CD14-positive monocyte (primary cell): ENCODE measurements at regions not wholly inside any gene's neighbourhood (a gene's known extent, or its start where the extent isn't known, plus 50 kb on each side); places are given as distances from the start of the nearest gene placed in this dataset.
"Not testable (repeated sequence)": the region's sequence is repeated elsewhere in the genome, so short reads cannot be mapped to it uniquely, and the experiment has no call there.

Experiments used
- DNase-seq, 3 donors: peaks; one replicate each; pipeline ENCODE4 v3.0.0-alpha.2; 2011 to 2022
- H2AFZ ChIP-seq: 2 replicates; pipeline ENCODE4 v1.6.0; 2012; ENCODE audit warnings: mild to moderate bottlenecking, low read depth, low read length, inconsistent platforms; ENCODE audit not compliant: insufficient read depth, poor library complexity, severe bottlenecking
- H3K27ac ChIP-seq, 2 donors: 1 replicate in 1 of 2; 2 replicates in 1 of 2; pipeline ENCODE4 v1.5.1; 2012 to 2013; ENCODE audit warnings: low read length in 2 of 2, control low read depth in 1 of 2, inconsistent platforms in 1 of 2, low read depth in 1 of 2, mild to moderate bottlenecking in 1 of 2
- H3K27me3 ChIP-seq, 2 donors: one replicate each; pipeline versions ENCODE4 v1.6.0 to v1.6.1; 2011 to 2013; ENCODE audit warnings: low read length in 2 of 2; ENCODE audit not compliant: control insufficient read depth in 2 of 2, insufficient read depth in 2 of 2
- H3K36me3 ChIP-seq, 2 donors: replicated peaks in 1 of 2; 1 replicate in 1 of 2; 2 replicates in 1 of 2; pipeline versions ENCODE4 v1.5.1 to v1.6.1; 2012 to 2013; ENCODE audit warnings: low read length in 2 of 2, control low read depth in 1 of 2, inconsistent platforms in 1 of 2, mild to moderate bottlenecking in 1 of 2; ENCODE audit not compliant: insufficient read depth in 2 of 2, control insufficient read depth in 1 of 2
- H3K4me1 ChIP-seq, 2 donors: 1 replicate in 1 of 2; 2 replicates in 1 of 2; pipeline versions ENCODE4 v1.5.1 to v1.6.1; 2012 to 2013; ENCODE audit warnings: low read length in 2 of 2, control low read depth in 1 of 2, inconsistent platforms in 1 of 2, mild to moderate bottlenecking in 1 of 2, moderate library complexity in 1 of 2; ENCODE audit not compliant: insufficient read depth in 2 of 2, control insufficient read depth in 1 of 2
- H3K4me2 ChIP-seq: replicated peaks from 2 replicates; pipeline ENCODE3; 2012; ENCODE audit warnings: low read length, moderate library complexity, mild to moderate bottlenecking; ENCODE audit not compliant: poor library complexity, severe bottlenecking; ENCODE audit errors: extremely low read depth
- H3K4me3 ChIP-seq, 3 experiments: fragments of 200-600 bp in 1 of 3; sonication (generic) in 1 of 3; replicated peaks in 1 of 3; 1 replicate in 2 of 3; 2 replicates in 1 of 3; pipeline ENCODE4 v1.5.1; 2011 to 2013; ENCODE audit warnings: low read length in 3 of 3, mild to moderate bottlenecking in 3 of 3, control low read depth in 2 of 3, low read depth in 2 of 3, inconsistent platforms in 1 of 3, moderate library complexity in 1 of 3
- H3K79me2 ChIP-seq: 2 replicates; pipeline ENCODE4 v1.6.0; 2012; ENCODE audit warnings: mild to moderate bottlenecking, control low read depth, inconsistent platforms, low read length, moderate library complexity; ENCODE audit not compliant: insufficient read depth
- H3K9ac ChIP-seq: 2 replicates; pipeline ENCODE4 v1.6.0; 2017; ENCODE audit warnings: low read length, mild to moderate bottlenecking; ENCODE audit not compliant: insufficient read depth, poor library complexity, severe bottlenecking
- H3K9me3 ChIP-seq, 2 donors: replicated peaks in 1 of 2; 1 replicate in 1 of 2; 2 replicates in 1 of 2; pipeline versions ENCODE4 v1.5.1 to v1.6.1; 2012 to 2013; ENCODE audit warnings: low read length in 2 of 2, control low read depth in 1 of 2; ENCODE audit not compliant: control insufficient read depth in 1 of 2, insufficient read depth in 1 of 2
- H4K20me1 ChIP-seq: 2 replicates; pipeline ENCODE4 v1.6.0; 2012; ENCODE audit warnings: mild to moderate bottlenecking, low read length, control low read depth, moderate library complexity; ENCODE audit not compliant: insufficient read depth
- H3K27ac Mint-ChIP-seq, 7 donors: one replicate each; pipeline ENCODE4 v1.8.0; 2020; ENCODE audit warnings: mild to moderate bottlenecking in 7 of 7, mixed read lengths in 7 of 7, moderate library complexity in 6 of 7, inconsistent platforms in 2 of 7
- H3K27me3 Mint-ChIP-seq, 3 donors: one replicate each; pipeline ENCODE4 v1.8.0; 2021 to 2022; ENCODE audit warnings: low read depth in 3 of 3, mild to moderate bottlenecking in 3 of 3, mixed read lengths in 3 of 3, moderate library complexity in 3 of 3, inconsistent platforms in 1 of 3
- H3K36me3 Mint-ChIP-seq, 2 donors: one replicate each; pipeline ENCODE4 v1.8.0; 2020; ENCODE audit warnings: mixed read lengths in 2 of 2, inconsistent platforms in 1 of 2, mild to moderate bottlenecking in 1 of 2
- H3K4me1 Mint-ChIP-seq: one replicate; pipeline ENCODE4 v1.8.0; 2020; ENCODE audit warnings: mild to moderate bottlenecking, mixed read lengths
- H3K4me3 Mint-ChIP-seq, 2 donors: one replicate each; pipeline ENCODE4 v1.8.0; 2020; ENCODE audit warnings: mild to moderate bottlenecking in 2 of 2, mixed read lengths in 2 of 2, moderate library complexity in 1 of 2
- H3K9me3 Mint-ChIP-seq, 7 donors: one replicate each; pipeline ENCODE4 v1.8.0; 2020 to 2022; ENCODE audit warnings: mixed read lengths in 7 of 7, mild to moderate bottlenecking in 6 of 7, moderate library complexity in 6 of 7, inconsistent platforms in 2 of 7
- WGBS: methylation state at CpG from one replicate; pipeline ENCODE4 v1.1.5; 2013; ENCODE audit warnings: missing lambda C conversion rate; ENCODE audit not compliant: insufficient coverage; 5-methylcytosine and 5-hydroxymethylcytosine counted together
- intact Hi-C, 2 donors: fragments of 100-400 bp; cut with micrococcal nuclease; formaldehyde crosslinking; loops; one replicate each; pipeline versions ENCODE4 v1.15.0 to v1.15.1; 2023
- TF ChIP-seq, protein P1 (sequence below): fragments of 200-600 bp; IDR thresholded peaks from one replicate; pipeline ENCODE4 v1.8.0; 2022; ENCODE audit warnings: antibody characterized with exemption, mild to moderate bottlenecking

DNA sequence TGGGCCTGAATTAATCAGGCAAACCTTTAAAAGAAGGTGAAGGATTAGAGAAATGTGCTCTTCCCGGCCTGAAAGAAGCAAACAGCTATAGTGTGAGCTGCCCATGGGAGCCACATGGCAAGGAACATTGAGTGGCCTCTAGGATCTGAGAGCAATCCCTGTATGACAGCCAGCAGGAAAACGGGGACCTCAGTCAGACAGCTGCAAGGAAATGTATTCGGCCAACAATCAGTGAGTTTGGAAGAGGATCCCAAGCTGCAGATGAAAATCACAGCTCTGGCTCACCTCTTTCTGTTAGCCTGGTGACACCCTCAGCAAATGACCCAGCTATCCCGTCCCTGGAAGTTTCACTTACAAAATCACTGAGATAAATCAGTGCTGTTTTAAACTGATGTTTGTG, 309.2 kb downstream of the SH3GL2 start:
- no peaks in the 10 kb centered on the region for H3K36me3 ChIP-seq
- no peaks in the 10 kb centered on the region for H3K9me3 ChIP-seq
- H2AFZ ChIP-seq: no peak overlapping the region
- H3K27ac ChIP-seq: no peak overlapping the region
- H3K9ac ChIP-seq: no peak overlapping the region
- no peak overlapping the region for H3K4me3 Mint-ChIP-seq
- peaks cover 0 to 4% (median 1%) of the 10 kb centered on the region in 3 donors for H3K27me3 Mint-ChIP-seq
- H3K4me1 ChIP-seq: no peaks in the 10 kb centered on the region
- H3K9me3 Mint-ChIP-seq: peaks cover 0 to 4% (median 2%) of the 10 kb centered on the region in 7 donors
- no peaks in the 10 kb centered on the region for H3K36me3 Mint-ChIP-seq
- intact Hi-C loops: no loop called here
- H3K4me3 ChIP-seq: no peak overlapping the region
- H4K20me1 ChIP-seq: no peaks in the 10 kb centered on the region
- H3K27me3 ChIP-seq: no peaks in the 10 kb centered on the region
- no peak overlapping the region for H3K27ac Mint-ChIP-seq
- 85% methylated on average over 3 of the region's 4 CpGs for WGBS
- no peaks in the 10 kb centered on the region for H3K79me2 ChIP-seq
- DNase-seq: no peak
- H3K4me1 Mint-ChIP-seq: no peaks in the 10 kb centered on the region
- TF ChIP-seq, protein P1, sequence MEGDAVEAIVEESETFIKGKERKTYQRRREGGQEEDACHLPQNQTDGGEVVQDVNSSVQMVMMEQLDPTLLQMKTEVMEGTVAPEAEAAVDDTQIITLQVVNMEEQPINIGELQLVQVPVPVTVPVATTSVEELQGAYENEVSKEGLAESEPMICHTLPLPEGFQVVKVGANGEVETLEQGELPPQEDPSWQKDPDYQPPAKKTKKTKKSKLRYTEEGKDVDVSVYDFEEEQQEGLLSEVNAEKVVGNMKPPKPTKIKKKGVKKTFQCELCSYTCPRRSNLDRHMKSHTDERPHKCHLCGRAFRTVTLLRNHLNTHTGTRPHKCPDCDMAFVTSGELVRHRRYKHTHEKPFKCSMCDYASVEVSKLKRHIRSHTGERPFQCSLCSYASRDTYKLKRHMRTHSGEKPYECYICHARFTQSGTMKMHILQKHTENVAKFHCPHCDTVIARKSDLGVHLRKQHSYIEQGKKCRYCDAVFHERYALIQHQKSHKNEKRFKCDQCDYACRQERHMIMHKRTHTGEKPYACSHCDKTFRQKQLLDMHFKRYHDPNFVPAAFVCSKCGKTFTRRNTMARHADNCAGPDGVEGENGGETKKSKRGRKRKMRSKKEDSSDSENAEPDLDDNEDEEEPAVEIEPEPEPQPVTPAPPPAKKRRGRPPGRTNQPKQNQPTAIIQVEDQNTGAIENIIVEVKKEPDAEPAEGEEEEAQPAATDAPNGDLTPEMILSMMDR: no peak
- H3K4me2 ChIP-seq: no peak overlapping the region

DNA sequence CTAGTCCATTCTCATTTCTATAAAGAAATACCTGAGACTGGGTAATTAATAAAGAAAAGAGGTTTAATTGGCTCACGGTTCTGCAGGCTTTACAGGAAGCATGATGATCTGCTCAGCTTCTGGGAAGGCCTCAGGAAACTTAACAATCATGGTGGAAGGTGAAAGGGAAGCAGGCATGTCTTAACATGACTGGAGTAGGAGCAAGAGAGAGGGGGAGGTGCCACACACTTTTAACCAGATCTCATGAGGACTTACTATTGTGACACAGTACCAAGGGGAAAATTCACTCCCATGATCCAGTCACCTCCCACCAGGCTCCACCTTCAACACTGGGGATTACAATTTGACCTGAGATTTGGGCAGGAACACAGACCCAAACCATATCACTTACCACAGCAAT, 310.1 kb downstream of the SH3GL2 start:
- H3K4me2 ChIP-seq, H2AFZ ChIP-seq, H3K27ac ChIP-seq, H3K36me3 ChIP-seq, DNase-seq, H3K4me3 ChIP-seq, H3K27me3 Mint-ChIP-seq, H3K4me1 ChIP-seq, H3K9me3 Mint-ChIP-seq, H3K27me3 ChIP-seq, H3K27ac Mint-ChIP-seq, H3K36me3 Mint-ChIP-seq, H3K4me1 Mint-ChIP-seq, H3K9me3 ChIP-seq, intact Hi-C loops, H3K9ac ChIP-seq, H3K79me2 ChIP-seq, H3K4me3 Mint-ChIP-seq, H4K20me1 ChIP-seq: not testable (repeated sequence)
- no CpG with 5 or more reads among the region's 1 CpG for WGBS
